OCI-LY7 (cell line): ENCODE measurements at regions not wholly inside any gene's neighbourhood (a gene's known extent, or its start where the extent isn't known, plus 50 kb on each side); places are given as distances from the start of the nearest gene placed in this dataset.

Experiments
- EZH2phosphoT487 ChIP-seq: fragments of 200-600 bp; sonication (generic); IDR thresholded peaks from 2 replicates; pipeline ENCODE4 v1.6.1; 2018; ENCODE audit warnings: low read depth, borderline replicate concordance, mild to moderate bottlenecking, mixed run types, antibody characterized with exemption, low read length, moderate library complexity, mixed read lengths
- TF ChIP-seq, protein P1 (sequence below): fragments of 200-600 bp; sonication (generic); conservative IDR thresholded peaks from 2 replicates; pipeline ENCODE4 v1.5.1; 2014; ENCODE audit warnings: mild to moderate bottlenecking, antibody characterized with exemption, low read length, moderate library complexity, mixed read lengths

DNA sequence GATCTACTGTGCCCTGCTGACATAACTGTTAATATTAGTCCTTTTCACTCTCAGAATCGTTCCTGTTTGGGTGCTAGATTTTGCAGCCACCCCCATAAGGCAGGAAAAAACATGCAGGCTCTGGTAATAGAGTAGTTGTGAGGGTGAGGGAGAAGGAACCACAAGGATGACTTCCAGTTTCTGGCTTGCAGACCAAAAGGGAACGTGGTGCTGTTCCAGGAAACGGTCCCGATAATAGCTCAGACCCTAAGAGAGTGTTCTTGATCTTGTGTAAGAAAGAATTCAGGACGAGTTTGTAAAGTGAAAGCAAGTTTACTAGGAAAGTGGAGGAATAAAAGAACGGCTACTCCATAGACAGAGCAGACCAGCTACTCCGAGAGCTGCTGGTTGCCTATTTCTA lies 50.7 kb upstream of the RHOU start:
- TF ChIP-seq, protein P1, sequence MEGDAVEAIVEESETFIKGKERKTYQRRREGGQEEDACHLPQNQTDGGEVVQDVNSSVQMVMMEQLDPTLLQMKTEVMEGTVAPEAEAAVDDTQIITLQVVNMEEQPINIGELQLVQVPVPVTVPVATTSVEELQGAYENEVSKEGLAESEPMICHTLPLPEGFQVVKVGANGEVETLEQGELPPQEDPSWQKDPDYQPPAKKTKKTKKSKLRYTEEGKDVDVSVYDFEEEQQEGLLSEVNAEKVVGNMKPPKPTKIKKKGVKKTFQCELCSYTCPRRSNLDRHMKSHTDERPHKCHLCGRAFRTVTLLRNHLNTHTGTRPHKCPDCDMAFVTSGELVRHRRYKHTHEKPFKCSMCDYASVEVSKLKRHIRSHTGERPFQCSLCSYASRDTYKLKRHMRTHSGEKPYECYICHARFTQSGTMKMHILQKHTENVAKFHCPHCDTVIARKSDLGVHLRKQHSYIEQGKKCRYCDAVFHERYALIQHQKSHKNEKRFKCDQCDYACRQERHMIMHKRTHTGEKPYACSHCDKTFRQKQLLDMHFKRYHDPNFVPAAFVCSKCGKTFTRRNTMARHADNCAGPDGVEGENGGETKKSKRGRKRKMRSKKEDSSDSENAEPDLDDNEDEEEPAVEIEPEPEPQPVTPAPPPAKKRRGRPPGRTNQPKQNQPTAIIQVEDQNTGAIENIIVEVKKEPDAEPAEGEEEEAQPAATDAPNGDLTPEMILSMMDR, result no peak
- TF ChIP-seq EZH2phosphoT487, result no peak
